Astrocyte (in vitro differentiated cells and primary cell): ENCODE measurements at regions not wholly inside any gene's neighbourhood (a gene's known extent, or its start where the extent isn't known, plus 50 kb on each side); places are given as distances from the start of the nearest gene placed in this dataset.

Experiments used
- DNase-seq: peaks from one replicate; pipeline ENCODE4 v3.0.0-alpha.2; 2010; ENCODE audit warnings: low read depth
- FAIRE-seq: peaks from 2 replicates; lab custom pipeline; 2011; peaks lifted over from hg19 to GRCh38; lab: Jason Lieb, UNC
- H2AFZ ChIP-seq: 2 replicates; pipeline ENCODE4 v1.6.0; 2012; ENCODE audit warnings: low read depth, low read length, inconsistent platforms
- H3K27ac ChIP-seq: 2 replicates; pipeline ENCODE4 v1.5.1; 2011; ENCODE audit warnings: low read depth, low read length, inconsistent platforms
- H3K27me3 ChIP-seq: 2 replicates; pipeline ENCODE4 v1.6.0; 2011; ENCODE audit warnings: low read length, inconsistent platforms; ENCODE audit not compliant: insufficient read depth
- H3K36me3 ChIP-seq: 2 replicates; pipeline ENCODE4 v1.5.1; 2011; ENCODE audit warnings: low read length, inconsistent platforms; ENCODE audit not compliant: insufficient read depth
- H3K4me1 ChIP-seq: 2 replicates; pipeline ENCODE4 v1.5.1; 2011; ENCODE audit warnings: low read length, inconsistent platforms; ENCODE audit not compliant: insufficient read depth
- H3K4me2 ChIP-seq: 2 replicates; pipeline ENCODE4 v1.6.0; 2012; ENCODE audit warnings: low read length, inconsistent platforms
- H3K4me3 ChIP-seq: 2 replicates; pipeline ENCODE4 v1.5.1; 2011; ENCODE audit warnings: low read depth, mild to moderate bottlenecking, low read length, inconsistent platforms; ENCODE audit not compliant: insufficient read depth
- H3K79me2 ChIP-seq: 2 replicates; pipeline ENCODE4 v1.6.0; 2012; ENCODE audit warnings: mild to moderate bottlenecking, low read length, inconsistent platforms; ENCODE audit not compliant: insufficient read depth
- H3K9ac ChIP-seq: 2 replicates; pipeline ENCODE4 v1.6.0; 2012; ENCODE audit warnings: mild to moderate bottlenecking, low read length, inconsistent platforms
- H3K9me3 ChIP-seq: 2 replicates; pipeline ENCODE4 v1.5.1; 2012; ENCODE audit warnings: low read depth, mild to moderate bottlenecking, low read length, inconsistent platforms; ENCODE audit not compliant: insufficient read depth
- H4K20me1 ChIP-seq: 2 replicates; pipeline ENCODE4 v1.6.0; 2012; ENCODE audit warnings: low read length, inconsistent platforms; ENCODE audit not compliant: insufficient read depth
- H3K27ac Mint-ChIP-seq: one replicate; pipeline ENCODE4 v1.8.0; 2021; ENCODE audit warnings: mild to moderate bottlenecking, mixed read lengths; ENCODE audit not compliant: unreplicated experiment
- H3K27me3 Mint-ChIP-seq: one replicate; pipeline ENCODE4 v1.8.0; 2021; ENCODE audit warnings: low read depth, mixed read lengths; ENCODE audit not compliant: unreplicated experiment
- H3K36me3 Mint-ChIP-seq: one replicate; pipeline ENCODE4 v1.8.0; 2021; ENCODE audit warnings: low read depth, mixed read lengths; ENCODE audit not compliant: unreplicated experiment
- H3K4me1 Mint-ChIP-seq: one replicate; pipeline ENCODE4 v1.8.0; 2021; ENCODE audit warnings: low read depth, mixed read lengths; ENCODE audit not compliant: unreplicated experiment
- H3K4me3 Mint-ChIP-seq: one replicate; pipeline ENCODE4 v1.8.0; 2021; ENCODE audit warnings: mild to moderate bottlenecking, moderate library complexity, mixed read lengths; ENCODE audit not compliant: unreplicated experiment
- H3K9me3 Mint-ChIP-seq: one replicate; pipeline ENCODE4 v1.8.0; 2021; ENCODE audit warnings: mild to moderate bottlenecking, mixed read lengths; ENCODE audit not compliant: unreplicated experiment
- CTCF ChIP-seq: IDR thresholded peaks from 2 replicates; pipeline ENCODE4 v1.5.1; 2011; ENCODE audit warnings: low read depth, mild to moderate bottlenecking, inconsistent platforms, low read length, moderate library complexity; ENCODE audit not compliant: insufficient read depth
- EZH2 ChIP-seq: IDR thresholded peaks from 2 replicates; pipeline ENCODE4 v1.6.1; 2012; ENCODE audit warnings: mild to moderate bottlenecking, low read length, inconsistent platforms; ENCODE audit not compliant: insufficient read depth

- Histone ChIP-seq H3K79me2 (no peaks in the 10 kb centered on the region), H2AFZ (no peak overlapping the region), H3K9me3 (no peaks in the 10 kb centered on the region), H3K27me3 (no peaks in the 10 kb centered on the region), H3K4me2 (no peak overlapping the region), H3K36me3 (no peaks in the 10 kb centered on the region), H3K27ac (no peak overlapping the region), H3K4me3 (no peak overlapping the region), H4K20me1 (no peaks in the 10 kb centered on the region), H3K9ac (no peak overlapping the region), H3K4me1 (no peaks in the 10 kb centered on the region)
- Mint-ChIP-seq H3K27me3 (peaks cover 3% of the 10 kb centered on the region), H3K27ac (no peak overlapping the region), H3K4me1 (peaks cover 10% of the 10 kb centered on the region), H3K4me3 (no peak overlapping the region), H3K9me3 (no peaks in the 10 kb centered on the region), H3K36me3 (no peaks in the 10 kb centered on the region)
- FAIRE-seq (no peak), DNase-seq (no peak)
- TF ChIP-seq CTCF: no peak
- no peak for TF ChIP-seq EZH2
Measured at GRCh38 chr4:84441758-84442377, 57.2 kb downstream of the NKX6-1 start.

- Histone ChIP-seq H4K20me1 (no peaks in the 10 kb centered on the region), H3K27ac (no peak overlapping the region), H3K36me3 (no peaks in the 10 kb centered on the region), H3K9me3 (no peaks in the 10 kb centered on the region), H3K9ac (no peak overlapping the region), H2AFZ (no peak overlapping the region), H3K4me1 (no peaks in the 10 kb centered on the region), H3K27me3 (no peaks in the 10 kb centered on the region), H3K79me2 (no peaks in the 10 kb centered on the region), H3K4me3 (no peak overlapping the region), H3K4me2 (no peak overlapping the region)
- Mint-ChIP-seq H3K4me3 (no peak overlapping the region), H3K27ac (no peak overlapping the region), H3K4me1 (peaks cover 8% of the 10 kb centered on the region), H3K36me3 (no peaks in the 10 kb centered on the region), H3K27me3 (peaks cover 4% of the 10 kb centered on the region), H3K9me3 (no peaks in the 10 kb centered on the region)
- no peak for TF ChIP-seq EZH2
- no peak for TF ChIP-seq CTCF
- no peak for FAIRE-seq
- DNase-seq: no peak
Measured at GRCh38 chr4:84439996-84440395, 59.1 kb downstream of the NKX6-1 start.

GRCh38 chr4:84436812-84437211 is 62.3 kb downstream of the NKX6-1 start:
- Mint-ChIP-seq H3K36me3 (no peaks in the 10 kb centered on the region), H3K4me1 (peaks cover 6% of the 10 kb centered on the region), H3K27me3 (peaks cover 4% of the 10 kb centered on the region), H3K9me3 (no peaks in the 10 kb centered on the region), H3K27ac (no peak overlapping the region), H3K4me3 (no peak overlapping the region)
- no peaks in the 10 kb centered on the region for H3K36me3 ChIP-seq
- no peaks in the 10 kb centered on the region for H3K27me3 ChIP-seq
- no peak overlapping the region for H3K9ac ChIP-seq
- H3K9me3 ChIP-seq: no peaks in the 10 kb centered on the region
- H3K79me2 ChIP-seq: no peaks in the 10 kb centered on the region
- TF ChIP-seq CTCF: no peak
- no peak for TF ChIP-seq EZH2
- DNase-seq: no peak
- H2AFZ ChIP-seq: no peak overlapping the region
- no peak overlapping the region for H3K4me3 ChIP-seq
- H3K4me2 ChIP-seq: no peak overlapping the region
- H3K27ac ChIP-seq: no peak overlapping the region
- H4K20me1 ChIP-seq: no peaks in the 10 kb centered on the region
- FAIRE-seq: no peak
- H3K4me1 ChIP-seq: no peaks in the 10 kb centered on the region
